ENCODE measurements at regions not wholly inside any gene's neighbourhood (a gene's known extent, or its start where the extent isn't known, plus 50 kb on each side); places are given as distances from the start of the nearest gene placed in this dataset.
"Not testable (repeated sequence)": the region's sequence is repeated elsewhere in the genome, so short reads cannot be mapped to it uniquely, and the experiment has no call there.

- DNase-seq = no peak
These were observed 734.1 kb downstream of the LRRIQ3 start for GRCh38 chr1:73463873-73464272.

- DNase-seq = no peak
These were observed 745.5 kb downstream of the LRRIQ3 start for GRCh38 chr1:73452522-73452921.

GRCh38 chr1:73450668-73451067 lies 747.3 kb downstream of the LRRIQ3 start:
- DNase-seq = not testable (repeated sequence)

GRCh38 chr1:73411479-73411878 lies 786.5 kb downstream of the LRRIQ3 start:
- no peak for DNase-seq

GRCh38 chr1:73401666-73402065 lies 796.3 kb downstream of the LRRIQ3 start:
- no peak for DNase-seq

- DNase-seq = no peak
These were observed 815.0 kb downstream of the LRRIQ3 start for GRCh38 chr1:73382966-73383365.

- DNase-seq = no peak
These were observed 831.1 kb downstream of the LRRIQ3 start for GRCh38 chr1:73366734-73367413.

GRCh38 chr1:73359001-73359400 lies 839.0 kb downstream of the LRRIQ3 start:
- no peak for DNase-seq

- no peak for DNase-seq
These were observed 841.5 kb downstream of the LRRIQ3 start for GRCh38 chr1:73356485-73356884.

- DNase-seq = no peak
These were observed 854.0 kb downstream of the LRRIQ3 start for GRCh38 chr1:73343947-73344346.

GRCh38 chr1:73333847-73334503 lies 864.0 kb downstream of the LRRIQ3 start:
- no peak for DNase-seq

GRCh38 chr1:73331726-73332125 lies 866.2 kb downstream of the LRRIQ3 start:
- DNase-seq = no peak

GRCh38 chr1:73327998-73328397 lies 870.0 kb downstream of the LRRIQ3 start:
- no peak for DNase-seq

- DNase-seq = no peak
These were observed 870.7 kb downstream of the LRRIQ3 start for GRCh38 chr1:73327180-73327793.

- DNase-seq = no peak
These were observed 871.3 kb downstream of the LRRIQ3 start for GRCh38 chr1:73326663-73327062.

GRCh38 chr1:73310797-73311381 lies 887.1 kb downstream of the LRRIQ3 start:
- no peak for DNase-seq

- no peak for DNase-seq
These were observed 890.9 kb downstream of the LRRIQ3 start for GRCh38 chr1:73306899-73307555.

GRCh38 chr1:73273886-73274285 lies 924.1 kb downstream of the LRRIQ3 start:
- no peak for DNase-seq

GRCh38 chr1:73245196-73245595 lies 952.8 kb downstream of the LRRIQ3 start:
- not testable (repeated sequence) for DNase-seq

GRCh38 chr1:73218995-73219546 lies 936.7 kb upstream of the NEGR1 start:
- DNase-seq = no peak

GRCh38 chr1:73205294-73205973 lies 923.1 kb upstream of the NEGR1 start:
- no peak for DNase-seq

GRCh38 chr1:73197972-73198371 lies 915.6 kb upstream of the NEGR1 start:
- DNase-seq = no peak
